ENCODE measurements at regions not wholly inside any gene's neighbourhood (a gene's known extent, or its start where the extent isn't known, plus 50 kb on each side); places are given as distances from the start of the nearest gene placed in this dataset.
"Not testable (repeated sequence)": the region's sequence is repeated elsewhere in the genome, so short reads cannot be mapped to it uniquely, and the experiment has no call there.

- DNase-seq (ENCODE audit: low spot score), result no peak
These were observed 1517.8 kb downstream of the BRD1 start for GRCh38 chr22:48309836-48310235.

GRCh38 chr22:48309115-48309705 lies 1518.5 kb downstream of the BRD1 start:
- DNase-seq (ENCODE audit: low spot score), result no peak

GRCh38 chr22:48307931-48308330 lies 1519.7 kb downstream of the BRD1 start:
- DNase-seq (ENCODE audit: low spot score), result no peak

- DNase-seq (ENCODE audit: low spot score), result no peak
These were observed 1520.7 kb downstream of the BRD1 start for GRCh38 chr22:48306785-48307510.

- no peak for DNase-seq (ENCODE audit: low spot score)
These were observed 1521.4 kb downstream of the BRD1 start for GRCh38 chr22:48306284-48306683.

- no peak for DNase-seq (ENCODE audit: low spot score)
These were observed 1521.9 kb downstream of the BRD1 start for GRCh38 chr22:48305726-48306235.

GRCh38 chr22:48303369-48303725 lies 1524.3 kb downstream of the BRD1 start:
- DNase-seq (ENCODE audit: low spot score), result no peak

- no peak for DNase-seq (ENCODE audit: low spot score)
These were observed 1524.9 kb downstream of the BRD1 start for GRCh38 chr22:48302657-48303368.

- DNase-seq (ENCODE audit: low spot score), result no peak
These were observed 1525.8 kb downstream of the BRD1 start for GRCh38 chr22:48301908-48302307.

- no peak for DNase-seq (ENCODE audit: low spot score)
These were observed 1526.3 kb downstream of the BRD1 start for GRCh38 chr22:48301421-48301820.

- DNase-seq (ENCODE audit: low spot score), result no peak
These were observed 1526.8 kb downstream of the BRD1 start for GRCh38 chr22:48300877-48301276.

GRCh38 chr22:48299801-48300200 lies 1527.9 kb downstream of the BRD1 start:
- DNase-seq (ENCODE audit: low spot score), result no peak

GRCh38 chr22:48299124-48299523 lies 1528.5 kb downstream of the BRD1 start:
- DNase-seq (ENCODE audit: low spot score), result no peak

- DNase-seq (ENCODE audit: low spot score), result no peak
These were observed 1530.4 kb downstream of the BRD1 start for GRCh38 chr22:48297296-48297695.

GRCh38 chr22:48289954-48290353 lies 1527.5 kb downstream of the TBC1D22A start:
- not testable (repeated sequence) for DNase-seq (ENCODE audit: low spot score)

GRCh38 chr22:48288376-48288940 lies 1526.0 kb downstream of the TBC1D22A start:
- DNase-seq (ENCODE audit: low spot score), result no peak

GRCh38 chr22:48287031-48287430 lies 1524.6 kb downstream of the TBC1D22A start:
- no peak for DNase-seq (ENCODE audit: low spot score)

- DNase-seq (ENCODE audit: low spot score), result no peak
These were observed 1522.2 kb downstream of the TBC1D22A start for GRCh38 chr22:48284671-48285070.

GRCh38 chr22:48282804-48283203 lies 1520.4 kb downstream of the TBC1D22A start:
- DNase-seq (ENCODE audit: low spot score), result no peak

GRCh38 chr22:48279461-48279756 lies 1517.0 kb downstream of the TBC1D22A start:
- no peak for DNase-seq (ENCODE audit: low spot score)

GRCh38 chr22:48278620-48279460 lies 1516.4 kb downstream of the TBC1D22A start:
- no peak for DNase-seq (ENCODE audit: low spot score)

Data from AG08395 (cell line).